WTC11 (cell line): ENCODE measurements at regions not wholly inside any gene's neighbourhood (a gene's known extent, or its start where the extent isn't known, plus 50 kb on each side); places are given as distances from the start of the nearest gene placed in this dataset.
"Not testable (repeated sequence)": the region's sequence is repeated elsewhere in the genome, so short reads cannot be mapped to it uniquely, and the experiment has no call there.

ENCODE experiments used
- CTCF ChIP-seq: fragments of 200-600 bp; IDR thresholded peaks from 2 replicates; pipeline ENCODE4 v1.8.0; 2022; ENCODE audit warnings: antibody characterized with exemption
- MAX ChIP-seq: sonication (generic); formaldehyde crosslinking; IDR thresholded peaks from 2 replicates; pipeline ENCODE4 v1.8.0; 2022; ENCODE audit warnings: mild to moderate bottlenecking, missing genetic modification reagents

GRCh38 chr6:86284809-86285480, 642.3 kb upstream of the SYNCRIP start:
- not testable (repeated sequence) for TF ChIP-seq CTCF; MAX (CRISPR knock-in tag)
